ENCODE measurements at regions not wholly inside any gene's neighbourhood (a gene's known extent, or its start where the extent isn't known, plus 50 kb on each side); places are given as distances from the start of the nearest gene placed in this dataset.

- no peak overlapping the region for H4K91ac ChIP-seq (ENCODE audit: insufficient read length, low read depth, low read length)
- Mint-ChIP-seq H3K27me3 (ENCODE audit: low read depth) (no peaks in the 10 kb centered on the region), H3K36me3 (ENCODE audit: insufficient read depth in 1 of 3, low read depth in 3 of 3) (no peaks in the 10 kb centered on the region; a peak in 1 of 7 replicates), H3K4me1 (no peaks in the 10 kb centered on the region), H3K4me3 (no peak overlapping the region), H3K27ac (no peak overlapping the region), H3K9me3 (no peaks in the 10 kb centered on the region; a peak in 1 of 5 replicates)
- no peak overlapping the region for H3K4ac ChIP-seq (ENCODE audit: low read depth, low read length)
- H3K4me2 ChIP-seq (ENCODE audit: insufficient read depth, insufficient read length, low read length), result no peak overlapping the region
- no CpG with 5 or more reads among the region's 3 CpGs for WGBS (ENCODE audit: extremely low coverage, insufficient read length, low lambda C conversion rate)
- no peaks in the 10 kb centered on the region for H3K23me2 ChIP-seq (ENCODE audit: insufficient read length, low read depth, low read length, poor library complexity, severe bottlenecking)
- H3K14ac ChIP-seq (ENCODE audit: insufficient read depth, low read length), result no peak overlapping the region
- H2AK5ac ChIP-seq (ENCODE audit: insufficient read length, low read length), result no peak overlapping the region
- H3K79me1 ChIP-seq (ENCODE audit: insufficient read depth, low read depth, low read length, poor library complexity, severe bottlenecking), result no peaks in the 10 kb centered on the region
- no peak overlapping the region for H2BK12ac ChIP-seq (ENCODE audit: insufficient read length, low read depth, low read length)
- no peak overlapping the region for H4K5ac ChIP-seq (ENCODE audit: insufficient read length, low read depth, low read length)
- H3K27ac ChIP-seq (ENCODE audit: insufficient read length, low read depth, low read length), result no peak overlapping the region
- no peaks in the 10 kb centered on the region for H3K9me3 ChIP-seq (ENCODE audit: control insufficient read depth, low read depth, low read length)
- DNase-seq, result no peak
- H3K79me2 ChIP-seq (ENCODE audit: insufficient read depth, low read length), result no peaks in the 10 kb centered on the region
- H3K56ac ChIP-seq (ENCODE audit: insufficient read length, low read depth, low read length), result no peak overlapping the region
- H2AFZ ChIP-seq (ENCODE audit: low read length), result no peak overlapping the region
- H4K8ac ChIP-seq (replicated peaks; ENCODE audit: insufficient read length, low read depth, low read length), result no peak overlapping the region
- no peak overlapping the region for H3K9ac ChIP-seq (ENCODE audit: extremely low read depth, insufficient read length, low read length)
- no peaks in the 10 kb centered on the region for H3K27me3 ChIP-seq (ENCODE audit: insufficient read depth, low read length)
- no peak overlapping the region for H3K23ac ChIP-seq (ENCODE audit: insufficient read length, low read depth, low read length)
- H3T11ph ChIP-seq (ENCODE audit: low read length), result no peak overlapping the region
- H4K20me1 ChIP-seq (ENCODE audit: control insufficient read depth, insufficient read depth, insufficient read length), result no peaks in the 10 kb centered on the region
- no peak overlapping the region for H3K18ac ChIP-seq (ENCODE audit: insufficient read length, low read depth, low read length)
- H3K4me1 ChIP-seq (ENCODE audit: insufficient read depth, low read length), result no peaks in the 10 kb centered on the region
- no peak for TF ChIP-seq CTCF (conservative IDR thresholded peaks at IDR 0.05)
- no peak overlapping the region for H2BK15ac ChIP-seq (ENCODE audit: low read depth, low read length)
- H2BK5ac ChIP-seq (ENCODE audit: insufficient read length, low read length), result no peak overlapping the region
- no peak overlapping the region for H2BK20ac ChIP-seq (ENCODE audit: low read depth, low read length, poor library complexity, severe bottlenecking)
- no peak overlapping the region for H2BK120ac ChIP-seq (ENCODE audit: low read depth, low read length, poor library complexity, severe bottlenecking)
Observed at GRCh38 chr21:14829685-14830084, 235.1 kb downstream of the NRIP1 start.

All from H9 (cell line).